ENCODE measurements at regions not wholly inside any gene's neighbourhood (a gene's known extent, or its start where the extent isn't known, plus 50 kb on each side); places are given as distances from the start of the nearest gene placed in this dataset.
A peak's percentile ranks its signal among the peaks of the same experiment; 100 is the strongest.

DNA sequence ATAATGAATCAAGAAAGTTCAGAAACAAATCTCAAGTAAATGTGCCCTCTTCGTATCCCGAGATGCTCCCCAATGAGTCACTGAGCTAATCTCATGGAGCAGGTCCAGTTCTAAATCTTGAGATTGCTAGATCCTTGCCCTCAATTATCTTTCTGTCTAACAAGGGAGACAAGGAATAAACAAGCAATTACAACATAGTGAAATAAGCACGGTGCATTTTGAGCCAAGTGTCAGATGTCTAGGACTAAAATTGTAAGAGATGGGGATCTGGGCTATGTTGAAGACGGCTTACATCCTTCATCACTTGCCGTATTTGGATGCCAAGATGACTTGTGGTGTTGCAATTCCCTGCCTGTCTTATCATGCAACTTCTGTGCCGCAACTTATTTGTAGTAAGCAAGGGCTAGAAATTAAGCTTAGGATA is 56.5 kb upstream of the ADGRF1 start (continued):
- no peak for TF ChIP-seq JUNB (IDR thresholded peaks at IDR 0.05; ENCODE audit: unreplicated experiment)
- TF ChIP-seq POLR2AphosphoS5 (IDR thresholded peaks at IDR 0.05; ENCODE audit: low read depth) = no peak
- no peak for TF ChIP-seq STAT1 (IDR thresholded peaks at IDR 0.05; ENCODE audit: unreplicated experiment)
- TF ChIP-seq, protein P1, sequence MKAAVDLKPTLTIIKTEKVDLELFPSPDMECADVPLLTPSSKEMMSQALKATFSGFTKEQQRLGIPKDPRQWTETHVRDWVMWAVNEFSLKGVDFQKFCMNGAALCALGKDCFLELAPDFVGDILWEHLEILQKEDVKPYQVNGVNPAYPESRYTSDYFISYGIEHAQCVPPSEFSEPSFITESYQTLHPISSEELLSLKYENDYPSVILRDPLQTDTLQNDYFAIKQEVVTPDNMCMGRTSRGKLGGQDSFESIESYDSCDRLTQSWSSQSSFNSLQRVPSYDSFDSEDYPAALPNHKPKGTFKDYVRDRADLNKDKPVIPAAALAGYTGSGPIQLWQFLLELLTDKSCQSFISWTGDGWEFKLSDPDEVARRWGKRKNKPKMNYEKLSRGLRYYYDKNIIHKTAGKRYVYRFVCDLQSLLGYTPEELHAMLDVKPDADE (IDR thresholded peaks at IDR 0.05) = no peak
- no peak for TF ChIP-seq EZH2 (IDR thresholded peaks at IDR 0.05; ENCODE audit: low read depth, unreplicated experiment)
- TF ChIP-seq, protein P2, sequence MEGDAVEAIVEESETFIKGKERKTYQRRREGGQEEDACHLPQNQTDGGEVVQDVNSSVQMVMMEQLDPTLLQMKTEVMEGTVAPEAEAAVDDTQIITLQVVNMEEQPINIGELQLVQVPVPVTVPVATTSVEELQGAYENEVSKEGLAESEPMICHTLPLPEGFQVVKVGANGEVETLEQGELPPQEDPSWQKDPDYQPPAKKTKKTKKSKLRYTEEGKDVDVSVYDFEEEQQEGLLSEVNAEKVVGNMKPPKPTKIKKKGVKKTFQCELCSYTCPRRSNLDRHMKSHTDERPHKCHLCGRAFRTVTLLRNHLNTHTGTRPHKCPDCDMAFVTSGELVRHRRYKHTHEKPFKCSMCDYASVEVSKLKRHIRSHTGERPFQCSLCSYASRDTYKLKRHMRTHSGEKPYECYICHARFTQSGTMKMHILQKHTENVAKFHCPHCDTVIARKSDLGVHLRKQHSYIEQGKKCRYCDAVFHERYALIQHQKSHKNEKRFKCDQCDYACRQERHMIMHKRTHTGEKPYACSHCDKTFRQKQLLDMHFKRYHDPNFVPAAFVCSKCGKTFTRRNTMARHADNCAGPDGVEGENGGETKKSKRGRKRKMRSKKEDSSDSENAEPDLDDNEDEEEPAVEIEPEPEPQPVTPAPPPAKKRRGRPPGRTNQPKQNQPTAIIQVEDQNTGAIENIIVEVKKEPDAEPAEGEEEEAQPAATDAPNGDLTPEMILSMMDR (conservative IDR thresholded peaks at IDR 0.05; ENCODE audit: low read depth in 2 of 2) = no peak

DNA sequence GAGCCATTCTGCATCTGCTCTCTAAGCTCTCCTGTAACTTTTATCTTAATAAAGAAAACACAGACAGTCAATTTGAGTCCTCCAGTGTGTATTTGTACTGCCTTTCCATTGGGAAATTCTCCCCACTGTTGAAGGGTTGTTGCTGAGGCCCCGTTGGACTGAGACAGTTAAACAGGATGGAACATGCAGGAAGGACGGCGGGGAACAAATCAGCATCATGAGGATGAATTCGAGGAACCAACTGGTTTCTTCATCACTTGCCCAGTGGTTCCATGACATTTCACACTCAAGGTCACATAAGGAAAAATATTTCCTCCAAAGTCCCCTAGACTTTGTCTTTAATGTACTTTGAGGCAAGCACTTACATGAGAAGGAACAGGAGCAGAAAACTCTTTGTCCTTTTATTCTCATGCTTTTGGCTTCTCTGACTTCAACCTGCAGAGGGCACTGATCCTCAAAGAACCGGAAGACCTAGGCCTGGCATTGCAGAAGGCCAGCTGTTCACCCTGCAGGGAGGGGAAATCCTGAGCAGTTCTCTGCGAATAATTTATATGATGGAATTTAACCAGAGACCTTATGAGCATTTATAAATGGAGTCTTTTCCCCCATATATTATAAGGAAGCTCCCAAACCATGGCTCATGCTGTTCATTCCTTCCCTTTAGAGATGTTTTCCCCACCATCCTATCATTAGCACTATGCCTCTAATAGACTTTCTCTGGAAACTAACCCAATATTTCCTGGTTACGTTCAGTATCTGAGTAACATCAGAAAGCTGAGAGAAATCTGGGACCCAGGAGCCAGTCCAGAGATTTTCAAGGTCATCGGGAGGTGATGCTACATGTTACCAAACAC is 55.2 kb upstream of the ADGRF1 start:
- no peak overlapping the region for H3K4me2 ChIP-seq
- no peak overlapping the region for H3K4me3 ChIP-seq
- H2AFZ ChIP-seq = peak overlapping the region; percentile 48

More for the DNA sequence above, 55.2 kb upstream of the ADGRF1 start:
- ATAC-seq = peak; percentile 98
- H3K79me2 ChIP-seq (replicated peaks; ENCODE audit: insufficient read depth) = no peaks in the 10 kb centered on the region
- H3K4me1 ChIP-seq (ENCODE audit: insufficient read depth) = no peaks in the 10 kb centered on the region; the same call in 1 of the 2 replicates
- no peaks in the 10 kb centered on the region for H3K9me3 Mint-ChIP-seq
- H4K20me1 ChIP-seq (replicated peaks; ENCODE audit: insufficient read depth) = no peaks in the 10 kb centered on the region
- no peaks in the 10 kb centered on the region for H3F3A ChIP-seq (replicated peaks; ENCODE audit: low read depth)
- H3K36me3 ChIP-seq (ENCODE audit: insufficient read depth) = no peaks in the 10 kb centered on the region
- peaks cover 5% of the 10 kb centered on the region for H3K27me3 Mint-ChIP-seq (ENCODE audit: insufficient read depth, low read depth, poor library complexity)
- peak; percentile 88 for DNase-seq (ENCODE audit: low spot score)
- TF ChIP-seq ZNF114 (CRISPR knock-in tag; IDR thresholded peaks at IDR 0.05) (no peak), POLR2AphosphoS5 (IDR thresholded peaks at IDR 0.05; ENCODE audit: low read depth) (no peak), CREB1 (CRISPR knock-in tag; IDR thresholded peaks at IDR 0.05; ENCODE audit: low read depth) (no peak), JUNB (IDR thresholded peaks at IDR 0.05; ENCODE audit: unreplicated experiment) (no peak)
- TF ChIP-seq, protein P2 (conservative IDR thresholded peaks at IDR 0.05; ENCODE audit: low read depth in 2 of 2) = peak; percentile 84 to 89
- no peak overlapping the region for H3K27ac ChIP-seq (ENCODE audit: low read depth)
- H3K9me2 ChIP-seq (ENCODE audit: insufficient read depth) = 0 out of 2 replicates have a peak, but pooled peaks cover 17% of the 10 kb centered on the region
- peaks cover 5% of the 10 kb centered on the region; the same call in 2 of the 3 replicates for H3K4me1 Mint-ChIP-seq
- H3K27me3 ChIP-seq (ENCODE audit: insufficient read depth) = no peaks in the 10 kb centered on the region
- H3K27ac Mint-ChIP-seq = no peak overlapping the region
- H3K4me3 Mint-ChIP-seq = no peak overlapping the region
- no peaks in the 10 kb centered on the region for H3K36me3 Mint-ChIP-seq (ENCODE audit: low read depth)

Data from GM23338 (cell line).